PC-3 (cell line): ENCODE measurements at regions not wholly inside any gene's neighbourhood (a gene's known extent, or its start where the extent isn't known, plus 50 kb on each side); places are given as distances from the start of the nearest gene placed in this dataset.

Experiments used
- CTCF ChIP-seq: fragments of 300-600 bp; sonication (generic); conservative IDR thresholded peaks from 2 replicates; pipeline ENCODE4 v1.5.1; 2017; ENCODE audit warnings: antibody characterized with exemption, low read depth, mild to moderate bottlenecking, low read length
- EZH2 ChIP-seq: fragments of 300-600 bp; sonication (generic); IDR thresholded peaks from one replicate; pipeline ENCODE4 v1.6.1; 2017; ENCODE audit warnings: antibody characterized with exemption, mild to moderate bottlenecking, low read length; ENCODE audit not compliant: unreplicated experiment
- EZH2phosphoT487 ChIP-seq: fragments of 300-600 bp; sonication (generic); IDR thresholded peaks from 2 replicates; pipeline ENCODE4 v1.6.1; 2018; ENCODE audit warnings: mild to moderate bottlenecking, antibody characterized with exemption, low read length, borderline replicate concordance

DNA sequence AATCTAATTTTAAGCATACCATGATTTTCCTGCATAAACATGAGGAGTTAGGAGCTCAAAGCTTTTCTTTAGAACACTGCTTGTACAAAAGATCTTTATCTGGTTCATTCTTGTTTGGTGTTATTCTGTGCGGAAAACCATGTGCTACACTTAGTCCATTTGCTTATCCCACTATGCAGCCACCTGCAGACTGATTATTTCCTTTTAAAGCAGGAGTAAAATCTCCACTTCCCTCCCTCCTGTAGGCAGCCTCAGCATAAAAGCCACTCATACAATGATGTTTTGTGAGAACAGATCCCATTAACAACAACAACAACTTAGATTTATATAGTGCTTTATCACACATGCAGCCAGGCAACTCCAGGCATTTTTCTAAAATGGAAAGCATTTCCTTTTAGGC lies 355.3 kb upstream of the NEGR1 start:
- TF ChIP-seq CTCF (no peak), EZH2phosphoT487 (no peak), EZH2 (no peak)
